ENCODE measurements at regions not wholly inside any gene's neighbourhood (a gene's known extent, or its start where the extent isn't known, plus 50 kb on each side); places are given as distances from the start of the nearest gene placed in this dataset.

DNA sequence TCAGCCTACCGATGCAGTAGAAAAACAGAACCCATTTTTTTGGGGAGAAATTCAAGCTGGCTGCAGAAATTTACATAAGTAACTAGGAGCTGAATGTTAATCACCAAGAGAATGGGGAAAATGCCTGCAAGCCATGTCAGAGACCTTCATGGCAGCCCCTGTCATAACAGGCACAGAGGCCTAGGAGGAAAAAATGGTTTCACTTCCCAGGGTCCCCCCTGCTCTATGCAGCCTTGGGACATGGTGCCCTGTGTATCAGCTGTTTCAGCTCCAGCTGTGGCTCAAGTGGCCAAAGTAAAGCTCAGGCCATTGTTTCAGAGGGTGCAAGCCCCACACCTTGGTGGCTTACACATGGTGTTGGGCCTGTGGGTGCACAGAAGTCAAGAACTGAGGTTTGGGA lies 842.5 kb downstream of the FLRT2 start:
- H3K36me3 ChIP-seq (ENCODE audit: control insufficient read depth, low read length) = no peaks in the 10 kb centered on the region
- H3K4me2 ChIP-seq (ENCODE audit: low read length) = no peak overlapping the region
- TF ChIP-seq EZH2phosphoT487 (IDR thresholded peaks at IDR 0.05; ENCODE audit: borderline replicate concordance, low read length) = no peak
- TF ChIP-seq, protein P1, sequence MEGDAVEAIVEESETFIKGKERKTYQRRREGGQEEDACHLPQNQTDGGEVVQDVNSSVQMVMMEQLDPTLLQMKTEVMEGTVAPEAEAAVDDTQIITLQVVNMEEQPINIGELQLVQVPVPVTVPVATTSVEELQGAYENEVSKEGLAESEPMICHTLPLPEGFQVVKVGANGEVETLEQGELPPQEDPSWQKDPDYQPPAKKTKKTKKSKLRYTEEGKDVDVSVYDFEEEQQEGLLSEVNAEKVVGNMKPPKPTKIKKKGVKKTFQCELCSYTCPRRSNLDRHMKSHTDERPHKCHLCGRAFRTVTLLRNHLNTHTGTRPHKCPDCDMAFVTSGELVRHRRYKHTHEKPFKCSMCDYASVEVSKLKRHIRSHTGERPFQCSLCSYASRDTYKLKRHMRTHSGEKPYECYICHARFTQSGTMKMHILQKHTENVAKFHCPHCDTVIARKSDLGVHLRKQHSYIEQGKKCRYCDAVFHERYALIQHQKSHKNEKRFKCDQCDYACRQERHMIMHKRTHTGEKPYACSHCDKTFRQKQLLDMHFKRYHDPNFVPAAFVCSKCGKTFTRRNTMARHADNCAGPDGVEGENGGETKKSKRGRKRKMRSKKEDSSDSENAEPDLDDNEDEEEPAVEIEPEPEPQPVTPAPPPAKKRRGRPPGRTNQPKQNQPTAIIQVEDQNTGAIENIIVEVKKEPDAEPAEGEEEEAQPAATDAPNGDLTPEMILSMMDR (IDR thresholded peaks at IDR 0.05; ENCODE audit: low read depth, low read length, poor library complexity, severe bottlenecking) = no peak
- H3K9me2 ChIP-seq (replicated peaks; ENCODE audit: control insufficient read depth, low read length) = no peaks in the 10 kb centered on the region
- H3F3A ChIP-seq (ENCODE audit: control insufficient read depth, insufficient read depth) = no peaks in the 10 kb centered on the region
- H3K27me3 ChIP-seq (ENCODE audit: control insufficient read depth, low read length) = no peaks in the 10 kb centered on the region
- H4K20me1 ChIP-seq (ENCODE audit: control insufficient read depth, insufficient read depth, low read depth, low read length) = no peaks in the 10 kb centered on the region
- H3K4me3 ChIP-seq (ENCODE audit: low read length) = no peak overlapping the region
- no peak overlapping the region for H3K27ac ChIP-seq (ENCODE audit: low read depth, low read length)
- H3K79me2 ChIP-seq (ENCODE audit: control insufficient read depth, low read length) = no peaks in the 10 kb centered on the region
- peaks cover 12% of the 10 kb centered on the region; the same call in 1 of the 2 replicates for H3K9me3 ChIP-seq (ENCODE audit: control insufficient read depth, insufficient read depth, low read length)
- H3K4me1 ChIP-seq (ENCODE audit: control insufficient read depth, low read length) = no peaks in the 10 kb centered on the region

DNA sequence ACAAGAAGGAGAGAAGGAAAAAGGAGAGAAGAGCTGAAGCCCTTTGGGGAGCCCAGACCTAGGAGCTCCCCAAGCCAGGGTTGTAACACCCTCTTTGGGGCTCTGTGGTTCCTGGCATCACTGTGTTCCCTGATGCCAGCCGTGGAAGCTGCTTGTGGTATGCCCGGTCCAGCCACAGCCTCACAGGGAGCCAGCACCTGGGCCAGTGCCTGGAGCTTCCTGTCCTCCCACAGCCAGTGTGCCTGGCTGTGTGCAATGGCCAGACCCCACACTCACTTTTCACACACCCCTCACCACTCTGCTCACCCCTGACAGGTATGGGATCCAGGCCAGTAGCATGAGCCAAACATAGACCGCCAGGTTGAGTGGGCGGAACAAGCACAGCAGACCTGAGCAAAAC lies 834.7 kb downstream of the FLRT2 start:
- peaks cover 10% of the 10 kb centered on the region; the same call in 1 of the 2 replicates for H3K9me3 ChIP-seq (ENCODE audit: control insufficient read depth, insufficient read depth, low read length)
- no peak for TF ChIP-seq EZH2phosphoT487 (IDR thresholded peaks at IDR 0.05; ENCODE audit: borderline replicate concordance, low read length)
- TF ChIP-seq, protein P1 (IDR thresholded peaks at IDR 0.05; ENCODE audit: low read depth, low read length, poor library complexity, severe bottlenecking) = no peak
- no peaks in the 10 kb centered on the region for H4K20me1 ChIP-seq (ENCODE audit: control insufficient read depth, insufficient read depth, low read depth, low read length)
- H3F3A ChIP-seq (ENCODE audit: control insufficient read depth, insufficient read depth) = no peaks in the 10 kb centered on the region
- no peak overlapping the region for H3K27ac ChIP-seq (ENCODE audit: low read depth, low read length)
- no peaks in the 10 kb centered on the region for H3K27me3 ChIP-seq (ENCODE audit: control insufficient read depth, low read length)
- H3K4me3 ChIP-seq (ENCODE audit: low read length) = no peak overlapping the region
- H3K36me3 ChIP-seq (ENCODE audit: control insufficient read depth, low read length) = no peaks in the 10 kb centered on the region
- no peaks in the 10 kb centered on the region for H3K9me2 ChIP-seq (replicated peaks; ENCODE audit: control insufficient read depth, low read length)
- no peaks in the 10 kb centered on the region for H3K79me2 ChIP-seq (ENCODE audit: control insufficient read depth, low read length)
- H3K4me1 ChIP-seq (ENCODE audit: control insufficient read depth, low read length) = no peaks in the 10 kb centered on the region
- no peak overlapping the region for H3K4me2 ChIP-seq (ENCODE audit: low read length)

DNA sequence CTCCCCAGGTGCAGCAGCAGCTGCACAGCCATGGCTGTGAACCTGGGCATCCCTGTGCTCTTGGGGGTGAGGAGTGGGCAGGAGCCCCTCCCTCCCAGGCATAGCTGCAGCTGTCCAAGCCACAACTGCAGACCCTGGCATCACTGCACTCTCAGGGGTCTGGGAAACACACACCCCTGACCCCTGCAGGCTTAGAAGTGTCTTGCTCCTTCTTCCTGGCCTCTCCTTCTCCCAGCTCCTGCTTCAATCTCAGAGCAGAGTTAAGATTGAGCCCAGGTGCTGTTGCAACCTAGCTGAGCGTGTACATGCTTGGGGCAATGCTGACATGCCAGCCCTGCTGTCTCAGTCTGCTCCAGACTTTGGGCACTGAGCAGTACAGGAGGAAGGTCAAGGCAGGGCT lies 833.6 kb downstream of the FLRT2 start:
- H3K9me2 ChIP-seq (replicated peaks; ENCODE audit: control insufficient read depth, low read length) = no peaks in the 10 kb centered on the region
- H3K27ac ChIP-seq (ENCODE audit: low read depth, low read length) = no peak overlapping the region
- H3K4me1 ChIP-seq (ENCODE audit: control insufficient read depth, low read length) = no peaks in the 10 kb centered on the region
- H3K79me2 ChIP-seq (ENCODE audit: control insufficient read depth, low read length) = no peaks in the 10 kb centered on the region
- peaks cover 10% of the 10 kb centered on the region; the same call in 1 of the 2 replicates for H3K9me3 ChIP-seq (ENCODE audit: control insufficient read depth, insufficient read depth, low read length)
- no peaks in the 10 kb centered on the region for H3K27me3 ChIP-seq (ENCODE audit: control insufficient read depth, low read length)
- H3K4me2 ChIP-seq (ENCODE audit: low read length) = no peak overlapping the region
- no peaks in the 10 kb centered on the region for H4K20me1 ChIP-seq (ENCODE audit: control insufficient read depth, insufficient read depth, low read depth, low read length)
- no peaks in the 10 kb centered on the region for H3F3A ChIP-seq (ENCODE audit: control insufficient read depth, insufficient read depth)
- no peaks in the 10 kb centered on the region for H3K36me3 ChIP-seq (ENCODE audit: control insufficient read depth, low read length)
- no peak for TF ChIP-seq EZH2phosphoT487 (IDR thresholded peaks at IDR 0.05; ENCODE audit: borderline replicate concordance, low read length)
- TF ChIP-seq, protein P1 (IDR thresholded peaks at IDR 0.05; ENCODE audit: low read depth, low read length, poor library complexity, severe bottlenecking) = no peak
- H3K4me3 ChIP-seq (ENCODE audit: low read length) = no peak overlapping the region
